ENCODE measurements at regions not wholly inside any gene's neighbourhood (a gene's known extent, or its start where the extent isn't known, plus 50 kb on each side); places are given as distances from the start of the nearest gene placed in this dataset.

DNA sequence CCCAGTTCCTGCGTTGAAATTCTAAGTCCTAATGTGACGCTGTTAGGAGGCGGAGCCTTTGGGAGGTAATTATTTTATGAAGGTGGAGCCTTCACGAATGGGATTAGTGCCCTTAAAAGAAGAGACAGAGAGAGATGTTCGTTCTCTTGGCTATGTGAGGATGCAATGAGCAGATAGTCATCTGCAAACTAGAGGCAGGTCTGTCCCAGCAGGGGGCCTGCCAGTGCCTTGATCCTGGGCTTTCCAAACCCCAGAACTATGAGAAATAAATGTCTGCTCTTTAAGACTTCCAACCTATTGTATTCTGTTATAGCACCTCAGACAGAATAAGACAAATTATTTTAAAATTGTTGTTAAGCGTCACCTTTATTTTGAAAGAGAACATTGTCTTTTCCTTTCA is 123.1 kb upstream of the KCNJ6 start:
- DNase-seq (ENCODE audit: low spot score) = no peak
- TF ChIP-seq, protein P1, sequence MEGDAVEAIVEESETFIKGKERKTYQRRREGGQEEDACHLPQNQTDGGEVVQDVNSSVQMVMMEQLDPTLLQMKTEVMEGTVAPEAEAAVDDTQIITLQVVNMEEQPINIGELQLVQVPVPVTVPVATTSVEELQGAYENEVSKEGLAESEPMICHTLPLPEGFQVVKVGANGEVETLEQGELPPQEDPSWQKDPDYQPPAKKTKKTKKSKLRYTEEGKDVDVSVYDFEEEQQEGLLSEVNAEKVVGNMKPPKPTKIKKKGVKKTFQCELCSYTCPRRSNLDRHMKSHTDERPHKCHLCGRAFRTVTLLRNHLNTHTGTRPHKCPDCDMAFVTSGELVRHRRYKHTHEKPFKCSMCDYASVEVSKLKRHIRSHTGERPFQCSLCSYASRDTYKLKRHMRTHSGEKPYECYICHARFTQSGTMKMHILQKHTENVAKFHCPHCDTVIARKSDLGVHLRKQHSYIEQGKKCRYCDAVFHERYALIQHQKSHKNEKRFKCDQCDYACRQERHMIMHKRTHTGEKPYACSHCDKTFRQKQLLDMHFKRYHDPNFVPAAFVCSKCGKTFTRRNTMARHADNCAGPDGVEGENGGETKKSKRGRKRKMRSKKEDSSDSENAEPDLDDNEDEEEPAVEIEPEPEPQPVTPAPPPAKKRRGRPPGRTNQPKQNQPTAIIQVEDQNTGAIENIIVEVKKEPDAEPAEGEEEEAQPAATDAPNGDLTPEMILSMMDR (IDR thresholded peaks at IDR 0.05; ENCODE audit: extremely low read depth, missing control alignments) = no peak

DNA sequence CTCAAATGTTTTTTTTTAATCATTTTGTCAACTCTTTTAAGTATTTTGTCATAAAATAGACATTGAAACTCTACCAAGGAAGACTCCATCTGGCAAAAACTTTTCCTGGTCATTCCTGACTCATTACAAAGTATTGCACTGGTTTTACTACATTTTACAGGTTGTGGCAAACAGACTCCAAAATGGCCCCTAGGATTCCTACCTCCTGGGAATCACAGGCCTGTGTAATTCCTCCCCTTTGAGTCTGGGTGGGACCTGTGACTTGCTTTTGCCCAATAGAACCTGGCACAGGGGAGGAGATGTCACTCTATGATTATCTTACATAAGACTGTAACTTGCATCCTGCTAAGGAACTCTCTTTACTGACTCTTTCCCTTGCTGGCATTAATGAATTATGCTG is 123.6 kb upstream of the KCNJ6 start:
- TF ChIP-seq, protein P1 (IDR thresholded peaks at IDR 0.05; ENCODE audit: extremely low read depth, missing control alignments) = no peak

DNA sequence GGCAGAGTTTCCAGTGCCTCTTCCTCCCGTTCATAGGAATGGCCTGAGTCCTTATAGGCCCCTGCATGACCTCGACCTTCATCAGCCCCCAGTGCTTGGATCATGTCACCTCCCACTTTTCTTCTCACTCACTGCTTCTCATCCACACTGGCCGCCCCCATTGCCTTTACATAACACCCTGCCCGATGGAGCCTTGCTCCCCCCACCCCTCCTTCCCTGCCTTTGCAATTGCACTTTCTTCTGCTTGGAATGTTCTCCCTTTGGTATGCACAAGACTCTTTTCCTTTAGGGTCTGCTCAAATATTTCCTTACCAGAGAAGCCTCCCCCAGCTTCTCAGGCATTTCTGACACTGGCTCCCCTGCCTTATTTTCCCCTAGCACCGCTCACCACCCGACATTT is 125.2 kb upstream of the KCNJ6 start:
- DNase-seq (ENCODE audit: low spot score) = no peak
- TF ChIP-seq, protein P1 (IDR thresholded peaks at IDR 0.05; ENCODE audit: extremely low read depth, missing control alignments) = no peak

More for the DNA sequence above, 123.6 kb upstream of the KCNJ6 start:
- DNase-seq (ENCODE audit: low spot score) = no peak

DNA sequence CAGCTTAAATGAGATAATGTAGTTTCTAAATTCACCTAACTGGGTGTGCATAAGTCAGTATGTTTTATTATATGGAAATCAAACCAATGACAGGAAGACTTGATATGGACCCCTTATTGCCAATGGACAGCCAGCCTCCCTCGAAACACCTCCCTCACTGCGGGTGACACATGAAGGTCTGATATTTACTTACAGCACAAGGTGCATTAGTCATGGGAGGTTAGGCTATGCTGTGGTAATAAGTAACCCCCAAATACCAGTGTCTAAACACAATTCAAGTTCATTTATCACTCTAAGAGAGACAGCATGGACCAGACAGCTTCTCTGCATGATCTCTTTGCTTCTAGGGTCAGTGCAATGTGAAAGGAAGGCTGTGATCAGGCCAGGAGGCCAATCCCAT is 126.0 kb upstream of the KCNJ6 start:
- DNase-seq (ENCODE audit: low spot score) = no peak
- TF ChIP-seq, protein P1 (IDR thresholded peaks at IDR 0.05; ENCODE audit: extremely low read depth, missing control alignments) = no peak

DNA sequence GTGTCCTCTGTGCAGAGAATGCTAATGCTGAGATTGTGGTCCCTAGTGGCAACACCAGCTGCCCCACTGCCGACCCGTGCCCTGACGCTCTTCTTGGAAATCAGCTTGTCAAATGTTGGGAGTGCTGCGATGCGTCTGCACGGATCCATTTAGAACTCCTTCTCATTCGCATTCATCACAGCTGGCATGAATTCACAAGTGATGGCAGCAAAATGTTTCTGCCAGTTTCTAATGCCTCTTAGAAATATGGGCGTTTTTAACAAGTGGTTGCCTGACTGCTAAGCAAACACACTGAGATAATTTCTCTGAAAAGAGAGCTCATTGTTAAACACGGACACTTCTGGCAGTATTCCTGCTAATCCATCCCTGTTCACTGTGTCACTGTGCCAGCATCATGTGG is 131.9 kb upstream of the KCNJ6 start:
- no peak for DNase-seq (ENCODE audit: low spot score)
- TF ChIP-seq, protein P1 (IDR thresholded peaks at IDR 0.05; ENCODE audit: extremely low read depth, missing control alignments) = no peak

DNA sequence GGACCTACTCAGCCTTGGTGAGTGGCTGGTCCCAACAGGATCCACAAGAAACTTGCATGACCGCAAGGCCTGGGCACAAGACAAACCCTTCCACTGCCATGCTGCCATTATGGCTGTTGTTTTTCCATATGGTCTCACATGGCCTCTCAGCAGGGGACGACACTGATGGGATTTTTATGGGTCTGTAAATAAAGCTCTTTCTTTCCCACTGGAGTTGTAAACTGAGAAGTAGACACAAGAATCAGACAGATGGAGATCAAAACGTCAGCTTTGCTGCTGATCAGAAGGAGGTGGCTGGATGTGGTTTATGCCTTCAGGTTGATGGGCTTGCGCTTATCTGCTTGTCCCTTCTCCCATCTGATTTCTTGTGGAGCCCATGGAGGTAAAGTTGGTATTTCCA is 138.1 kb upstream of the KCNJ6 start:
- DNase-seq (ENCODE audit: low spot score) = no peak
- TF ChIP-seq, protein P1 (IDR thresholded peaks at IDR 0.05; ENCODE audit: extremely low read depth, missing control alignments) = no peak

DNA sequence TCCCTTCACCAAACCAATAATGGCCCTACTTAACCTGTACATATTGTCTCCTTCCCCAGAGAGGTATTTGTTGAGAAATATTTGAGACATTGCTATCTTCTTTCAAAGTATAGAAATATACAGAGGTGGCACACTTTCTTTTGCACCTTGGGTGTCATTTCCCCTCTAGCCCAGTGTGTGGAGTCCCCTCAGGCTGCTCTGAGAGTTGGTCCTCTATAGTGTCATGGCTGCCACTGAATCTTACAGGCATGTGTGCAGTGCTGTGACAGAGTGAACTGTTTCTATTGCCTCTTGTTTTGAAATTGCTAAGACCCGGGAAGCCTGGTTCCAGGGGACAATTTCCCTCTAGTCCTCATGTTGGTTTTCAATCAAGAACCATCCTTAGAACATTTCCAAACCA is 140.2 kb upstream of the KCNJ6 start:
- no peak for DNase-seq (ENCODE audit: low spot score)
- TF ChIP-seq, protein P1 (IDR thresholded peaks at IDR 0.05; ENCODE audit: extremely low read depth, missing control alignments) = no peak

Data from GM20000 (cell line).